Caco-2 (cell line): ENCODE measurements at regions not wholly inside any gene's neighbourhood (a gene's known extent, or its start where the extent isn't known, plus 50 kb on each side); places are given as distances from the start of the nearest gene placed in this dataset.

Source experiments
- BruUV-seq: library from RNA; stranded (reverse); fragments of 400-500 nt; replicated peaks from 2 replicates; lab custom pipeline; 2021; lab: Mats Ljungman, UMichigan
- CTCF ChIA-PET: fragments of 300-600 bp; sonication (Branson Sonifier 250); formaldehyde crosslinking; loops from one replicate; lab custom pipeline; 2022; ENCODE audit warnings: antibody characterized with exemption; lab: Charles Lee
- POLR2A ChIA-PET: fragments of 300-600 bp; sonication (Branson Sonifier 250); formaldehyde crosslinking; loops from one replicate; lab custom pipeline; 2022; ENCODE audit warnings: antibody characterized with exemption; lab: Charles Lee
- DNase-seq, 2 experiments: peaks; one replicate each; pipeline versions ENCODE4 v3.0.0 to v3.0.0-alpha.2; 2020 to 2022
- H3K27me3 ChIP-seq: replicated peaks from 2 replicates; pipeline ENCODE4 v1.6.0; 2011; ENCODE audit warnings: low read length; ENCODE audit not compliant: control insufficient read depth, insufficient read depth
- H3K36me3 ChIP-seq: 2 replicates; pipeline ENCODE4 v1.5.1; 2011; ENCODE audit warnings: low read length; ENCODE audit not compliant: control insufficient read depth, insufficient read depth
- H3K4me1 ChIP-seq: fragments of 250-450 bp; sonication (Bioruptor Pico); 2 replicates; pipeline ENCODE4 v1.5.1; 2020; ENCODE audit warnings: mild to moderate bottlenecking
- H3K4me3 ChIP-seq: 2 replicates; pipeline ENCODE4 v1.5.1; 2011; ENCODE audit warnings: low read depth, mild to moderate bottlenecking, control low read depth, low read length
- H3K9me3 ChIP-seq: fragments of 250-450 bp; sonication (Bioruptor Pico); 2 replicates; pipeline ENCODE4 v1.5.1; 2020; ENCODE audit warnings: mild to moderate bottlenecking, moderate library complexity
- H3K27ac Mint-ChIP-seq: one replicate; pipeline ENCODE4 v1.8.0; 2022; ENCODE audit warnings: mixed read lengths; ENCODE audit not compliant: unreplicated experiment
- H3K27me3 Mint-ChIP-seq: one replicate; pipeline ENCODE4 v1.8.0; 2022; ENCODE audit warnings: mixed read lengths; ENCODE audit not compliant: insufficient read depth, unreplicated experiment
- H3K36me3 Mint-ChIP-seq: one replicate; pipeline ENCODE4 v1.8.0; 2022; ENCODE audit warnings: mild to moderate bottlenecking, mixed read lengths; ENCODE audit not compliant: insufficient read depth, unreplicated experiment
- H3K4me1 Mint-ChIP-seq: one replicate; pipeline ENCODE4 v1.8.0; 2022; ENCODE audit warnings: low read depth, mixed read lengths; ENCODE audit not compliant: unreplicated experiment
- H3K4me3 Mint-ChIP-seq: one replicate; pipeline ENCODE4 v1.8.0; 2022; ENCODE audit warnings: mild to moderate bottlenecking, moderate library complexity, mixed read lengths; ENCODE audit not compliant: unreplicated experiment
- H3K9me3 Mint-ChIP-seq: one replicate; pipeline ENCODE4 v1.8.0; 2022; ENCODE audit warnings: mixed read lengths; ENCODE audit not compliant: unreplicated experiment
- intact Hi-C: fragments of 100-400 bp; cut with micrococcal nuclease; formaldehyde crosslinking; loops from one replicate; pipeline ENCODE4 v1.10.0; 2022; ENCODE audit not compliant: unreplicated experiment
- TF ChIP-seq, protein P1 (sequence below), 2 experiments: fragments of 200-600 bp in 1 of 2; IDR thresholded peaks; 1 replicate in 1 of 2; 2 replicates in 1 of 2; pipeline versions ENCODE4 v1.5.1 to v1.8.0; 2011 to 2022; ENCODE audit warnings: antibody characterized with exemption in 1 of 2, control low read depth in 1 of 2, inconsistent platforms in 1 of 2, low read depth in 1 of 2, low read length in 1 of 2, mild to moderate bottlenecking in 1 of 2, moderate library complexity in 1 of 2; ENCODE audit not compliant: insufficient read depth in 1 of 2, severe bottlenecking in 1 of 2, unreplicated experiment in 1 of 2

DNA sequence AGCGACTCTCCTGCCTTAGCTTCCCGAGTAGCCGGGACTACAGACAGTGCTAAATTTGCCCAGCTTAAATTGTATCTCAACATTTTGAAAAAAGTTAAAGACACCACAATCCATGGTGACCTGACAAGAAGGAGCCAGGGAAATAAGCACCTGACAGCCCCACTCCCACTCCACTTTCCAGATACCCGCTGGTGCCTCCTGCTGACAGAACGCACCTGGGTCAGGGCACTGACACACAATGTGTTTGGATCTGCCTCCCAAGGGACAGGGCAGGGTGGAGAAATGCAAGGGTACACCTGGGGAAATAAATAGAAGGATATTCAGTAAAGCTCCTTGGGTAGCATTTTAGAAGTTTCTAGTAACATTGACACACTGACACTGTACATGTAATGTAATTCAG is 58.9 kb upstream of the OPN4 start:
- H3K27me3 ChIP-seq: no peaks in the 10 kb centered on the region
- H3K4me1 Mint-ChIP-seq: peaks cover 7% of the 10 kb centered on the region
- H3K9me3 ChIP-seq: no peaks in the 10 kb centered on the region
- no peak overlapping the region for H3K4me3 Mint-ChIP-seq
- no peaks in the 10 kb centered on the region for H3K36me3 ChIP-seq
- no TSS peak for BruUV-seq
- CTCF ChIA-PET: no interaction called here
- intact Hi-C loops: no loop called here
- peaks cover 6% of the 10 kb centered on the region for H3K36me3 Mint-ChIP-seq
- no peaks in the 10 kb centered on the region for H3K27me3 Mint-ChIP-seq
- no peak overlapping the region for H3K4me3 ChIP-seq
- POLR2A ChIA-PET: no interaction called here
- TF ChIP-seq, protein P1, sequence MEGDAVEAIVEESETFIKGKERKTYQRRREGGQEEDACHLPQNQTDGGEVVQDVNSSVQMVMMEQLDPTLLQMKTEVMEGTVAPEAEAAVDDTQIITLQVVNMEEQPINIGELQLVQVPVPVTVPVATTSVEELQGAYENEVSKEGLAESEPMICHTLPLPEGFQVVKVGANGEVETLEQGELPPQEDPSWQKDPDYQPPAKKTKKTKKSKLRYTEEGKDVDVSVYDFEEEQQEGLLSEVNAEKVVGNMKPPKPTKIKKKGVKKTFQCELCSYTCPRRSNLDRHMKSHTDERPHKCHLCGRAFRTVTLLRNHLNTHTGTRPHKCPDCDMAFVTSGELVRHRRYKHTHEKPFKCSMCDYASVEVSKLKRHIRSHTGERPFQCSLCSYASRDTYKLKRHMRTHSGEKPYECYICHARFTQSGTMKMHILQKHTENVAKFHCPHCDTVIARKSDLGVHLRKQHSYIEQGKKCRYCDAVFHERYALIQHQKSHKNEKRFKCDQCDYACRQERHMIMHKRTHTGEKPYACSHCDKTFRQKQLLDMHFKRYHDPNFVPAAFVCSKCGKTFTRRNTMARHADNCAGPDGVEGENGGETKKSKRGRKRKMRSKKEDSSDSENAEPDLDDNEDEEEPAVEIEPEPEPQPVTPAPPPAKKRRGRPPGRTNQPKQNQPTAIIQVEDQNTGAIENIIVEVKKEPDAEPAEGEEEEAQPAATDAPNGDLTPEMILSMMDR (IDR thresholded peaks at IDR 0.05; ENCODE audit: insufficient read depth in 1 of 2, low read depth in 1 of 2, low read length in 1 of 2, severe bottlenecking in 1 of 2, unreplicated experiment in 1 of 2): no peak
- H3K9me3 Mint-ChIP-seq: peaks cover 11% of the 10 kb centered on the region
- H3K4me1 ChIP-seq: peaks cover 9% of the 10 kb centered on the region; the same call in 1 of the 2 replicates
- H3K27ac Mint-ChIP-seq: no peak overlapping the region
- DNase-seq: no peak

DNA sequence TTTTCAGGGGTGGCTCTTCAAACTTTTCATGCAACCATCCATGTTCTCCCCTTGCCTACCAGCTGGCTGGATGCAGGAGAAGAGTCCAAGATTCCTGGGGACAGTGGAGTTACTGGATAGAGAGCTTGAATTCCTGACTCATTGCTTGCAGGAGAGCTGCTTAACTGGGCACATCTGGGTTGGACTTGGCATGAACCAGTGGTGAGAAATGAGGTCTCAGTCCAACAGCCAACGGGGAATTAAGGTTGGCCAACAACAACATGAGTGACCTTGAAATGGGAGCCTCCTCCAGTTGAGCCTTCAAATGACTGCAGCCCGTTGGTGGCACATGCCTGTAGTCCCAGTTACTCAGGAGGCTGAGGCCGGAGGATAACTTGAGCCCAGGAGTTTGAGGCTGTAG is 58.1 kb upstream of the OPN4 start:
- Mint-ChIP-seq H3K27me3 (no peaks in the 10 kb centered on the region), H3K9me3 (peaks cover 11% of the 10 kb centered on the region), H3K27ac (no peak overlapping the region), H3K4me1 (peaks cover 7% of the 10 kb centered on the region), H3K36me3 (peaks cover 6% of the 10 kb centered on the region), H3K4me3 (no peak overlapping the region)
- Histone ChIP-seq H3K27me3 (no peaks in the 10 kb centered on the region), H3K9me3 (no peaks in the 10 kb centered on the region), H3K4me1 (peaks cover 9% of the 10 kb centered on the region; the same call in 1 of the 2 replicates), H3K36me3 (no peaks in the 10 kb centered on the region), H3K4me3 (no peak overlapping the region)
- TF ChIP-seq, protein P1 (IDR thresholded peaks at IDR 0.05; ENCODE audit: insufficient read depth in 1 of 2, low read depth in 1 of 2, low read length in 1 of 2, severe bottlenecking in 1 of 2, unreplicated experiment in 1 of 2): no peak
- BruUV-seq: no TSS peak
- DNase-seq: no peak
- ChIA-PET POLR2A (no interaction called here), CTCF (interaction anchor here (1.0 kb wide), 1 partner anchor 11 kb away, joined by 3 read pairs; no protein-coding TSS in a partner anchor)
- intact Hi-C loops: no loop called here

DNA sequence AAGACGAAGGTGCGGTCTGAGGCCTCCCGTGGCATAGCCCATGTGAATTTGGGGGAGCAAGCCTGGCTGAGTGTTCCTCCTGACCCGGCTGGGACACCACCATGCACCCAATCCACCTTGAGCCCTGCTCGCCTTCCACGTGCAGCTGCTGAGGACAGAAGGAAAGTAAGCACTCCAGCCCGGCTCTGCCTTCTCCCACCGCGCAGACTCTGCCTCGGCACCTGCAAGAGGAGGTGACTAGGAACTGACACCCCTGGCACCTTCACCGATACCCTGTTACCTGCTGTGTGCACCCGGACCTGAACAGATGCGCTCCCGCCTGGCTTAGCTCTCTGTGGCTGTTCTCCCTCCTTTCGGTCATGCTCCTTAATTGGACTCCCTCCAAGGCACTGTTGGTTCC is 57.0 kb upstream of the OPN4 start:
- TF ChIP-seq, protein P1 (IDR thresholded peaks at IDR 0.05; ENCODE audit: insufficient read depth in 1 of 2, low read depth in 1 of 2, low read length in 1 of 2, severe bottlenecking in 1 of 2, unreplicated experiment in 1 of 2): no peak
- Mint-ChIP-seq H3K4me3 (no peak overlapping the region), H3K27me3 (no peaks in the 10 kb centered on the region), H3K36me3 (peaks cover 6% of the 10 kb centered on the region), H3K9me3 (peaks cover 11% of the 10 kb centered on the region), H3K27ac (no peak overlapping the region), H3K4me1 (peaks cover 14% of the 10 kb centered on the region)
- no peaks in the 10 kb centered on the region for H3K9me3 ChIP-seq
- DNase-seq: no peak
- no peaks in the 10 kb centered on the region for H3K27me3 ChIP-seq
- BruUV-seq: no TSS peak
- H3K36me3 ChIP-seq: no peaks in the 10 kb centered on the region
- ChIA-PET CTCF (no interaction called here), POLR2A (no interaction called here)
- peaks cover 12% of the 10 kb centered on the region for H3K4me1 ChIP-seq
- no peak overlapping the region for H3K4me3 ChIP-seq
- intact Hi-C loops: no loop called here
